WTC11 (cell line): ENCODE measurements at regions not wholly inside any gene's neighbourhood (a gene's known extent, or its start where the extent isn't known, plus 50 kb on each side); places are given as distances from the start of the nearest gene placed in this dataset.

Experiments used
- ATAC-seq: fragments of 200-7000 bp; cut with Tn5 transposase; 2 replicates; pipeline ENCODE4 v1.10.0; 2021; ENCODE audit warnings: mild to moderate bottlenecking, moderate library complexity
- CTCF ChIA-PET: fragments of 300-600 bp; sonication (Branson Sonifier 250); formaldehyde crosslinking; loops from one replicate; lab custom pipeline; 2021; ENCODE audit warnings: antibody characterized with exemption; lab: Charles Lee
- POLR2A ChIA-PET: fragments of 350-600 bp; sonication (Branson Sonifier 250); formaldehyde crosslinking; loops from one replicate; lab custom pipeline; 2021; ENCODE audit warnings: antibody characterized with exemption; lab: Charles Lee
- DNase-seq: peaks from one replicate; pipeline ENCODE4 v3.0.0; 2021; ENCODE audit warnings: low spot score
- H3K27ac Mint-ChIP-seq: 2 replicates; pipeline ENCODE4 v1.8.0; 2021; ENCODE audit warnings: mixed read lengths
- H3K27me3 Mint-ChIP-seq: 2 replicates; pipeline ENCODE4 v1.8.0; 2021; ENCODE audit warnings: low read depth, mild to moderate bottlenecking, moderate library complexity, mixed read lengths
- H3K36me3 Mint-ChIP-seq: 2 replicates; pipeline ENCODE4 v1.8.0; 2021; ENCODE audit warnings: mixed read lengths
- H3K4me1 Mint-ChIP-seq: 2 replicates; pipeline ENCODE4 v1.8.0; 2022; ENCODE audit warnings: mixed read lengths
- H3K4me3 Mint-ChIP-seq: 2 replicates; pipeline ENCODE4 v1.8.0; 2021; ENCODE audit warnings: mild to moderate bottlenecking, moderate library complexity, mixed read lengths
- H3K9me3 Mint-ChIP-seq: 2 replicates; pipeline ENCODE4 v1.8.0; 2021; ENCODE audit warnings: mixed read lengths
- ATF2 ChIP-seq: sonication (generic); formaldehyde crosslinking; IDR thresholded peaks from 2 replicates; pipeline ENCODE4 v1.8.1; 2022; ENCODE audit warnings: low read depth, missing genetic modification reagents, borderline replicate concordance
- CREB1 ChIP-seq: sonication (generic); formaldehyde crosslinking; IDR thresholded peaks from 2 replicates; pipeline ENCODE4 v1.8.0; 2023; ENCODE audit warnings: mild to moderate bottlenecking, missing genetic modification reagents
- ESRRA ChIP-seq: sonication (generic); formaldehyde crosslinking; IDR thresholded peaks from 2 replicates; pipeline ENCODE4 v1.8.1; 2022; ENCODE audit warnings: mild to moderate bottlenecking, missing genetic modification reagents, borderline replicate concordance
- FOXJ3 ChIP-seq: sonication (generic); formaldehyde crosslinking; IDR thresholded peaks from 2 replicates; pipeline ENCODE4 v1.9.0; 2021; ENCODE audit warnings: missing genetic modification reagents, mild to moderate bottlenecking, borderline replicate concordance
- GABPB1 ChIP-seq: sonication (generic); formaldehyde crosslinking; IDR thresholded peaks from 2 replicates; pipeline ENCODE4 v1.8.1; 2023; ENCODE audit warnings: mild to moderate bottlenecking, missing genetic modification reagents
- GRHL2 ChIP-seq: fragments of 250-450 bp; sonication (Bioruptor Pico); IDR thresholded peaks from 2 replicates; pipeline ENCODE4 v1.8.0; 2022; ENCODE audit warnings: mild to moderate bottlenecking, moderate library complexity; ENCODE audit not compliant: insufficient replicate concordance, severe bottlenecking
- GTF2I ChIP-seq: fragments of 250-450 bp; sonication (Bioruptor Pico); conservative IDR thresholded peaks from 2 replicates; pipeline ENCODE4 v1.4.0; 2021; ENCODE audit warnings: mild to moderate bottlenecking
- HMGA2 ChIP-seq: fragments of 250-450 bp; sonication (Bioruptor Pico); IDR thresholded peaks from 2 replicates; pipeline ENCODE4 v1.4.0; 2021; ENCODE audit warnings: mild to moderate bottlenecking, moderate library complexity
- IRF1 ChIP-seq: sonication (generic); formaldehyde crosslinking; IDR thresholded peaks from 2 replicates; pipeline ENCODE4 v1.8.0; 2023; ENCODE audit warnings: missing genetic modification reagents
- IRF2 ChIP-seq: sonication (generic); formaldehyde crosslinking; IDR thresholded peaks from 2 replicates; pipeline ENCODE4 v1.8.0; 2022; ENCODE audit warnings: low read depth, missing genetic modification reagents, borderline replicate concordance
- JAZF1 ChIP-seq: fragments of 250-450 bp; sonication (Bioruptor Pico); IDR thresholded peaks from 2 replicates; pipeline ENCODE4 v1.9.0; 2021; ENCODE audit warnings: moderate library complexity, mild to moderate bottlenecking, inconsistent platforms
- NR2C2 ChIP-seq: sonication (generic); formaldehyde crosslinking; IDR thresholded peaks from 2 replicates; pipeline ENCODE4 v1.8.0; 2022; ENCODE audit warnings: mild to moderate bottlenecking, missing genetic modification reagents
- PREB ChIP-seq: sonication (generic); formaldehyde crosslinking; IDR thresholded peaks from 2 replicates; pipeline ENCODE4 v1.8.1; 2022; ENCODE audit warnings: mild to moderate bottlenecking, missing genetic modification reagents, moderate library complexity, borderline replicate concordance
- SMAD4 ChIP-seq: sonication (generic); formaldehyde crosslinking; IDR thresholded peaks from 2 replicates; pipeline ENCODE4 v1.8.0; 2022; ENCODE audit warnings: mild to moderate bottlenecking, missing genetic modification reagents
- TCF7 ChIP-seq: sonication (generic); formaldehyde crosslinking; IDR thresholded peaks from 2 replicates; pipeline ENCODE4 v1.8.0; 2022; ENCODE audit warnings: mild to moderate bottlenecking, low read depth, missing genetic modification reagents, moderate library complexity
- ZNF232 ChIP-seq: sonication (generic); formaldehyde crosslinking; IDR thresholded peaks from 2 replicates; pipeline ENCODE4 v1.8.0; 2022; ENCODE audit warnings: mild to moderate bottlenecking, missing genetic modification reagents
- ZNF416 ChIP-seq: fragments of 250-450 bp; sonication (Bioruptor Pico); IDR thresholded peaks from 2 replicates; pipeline ENCODE4 v1.9.0; 2021; ENCODE audit warnings: mild to moderate bottlenecking, inconsistent platforms
- ZNF512 ChIP-seq: sonication (generic); formaldehyde crosslinking; IDR thresholded peaks from 2 replicates; pipeline ENCODE4 v1.8.1; 2022; ENCODE audit warnings: missing genetic modification reagents, borderline replicate concordance
- TF ChIP-seq, protein P1 (sequence below): sonication (generic); formaldehyde crosslinking; IDR thresholded peaks from 2 replicates; pipeline ENCODE4 v1.8.0; 2022; ENCODE audit warnings: mild to moderate bottlenecking, missing genetic modification reagents
- TF ChIP-seq, protein P2 (sequence below): sonication (generic); formaldehyde crosslinking; IDR thresholded peaks from 2 replicates; pipeline ENCODE4 v1.8.1; 2023; ENCODE audit warnings: mild to moderate bottlenecking, missing genetic modification reagents, moderate library complexity
- TF ChIP-seq, protein P3 (sequence below): fragments of 250-450 bp; sonication (Bioruptor Pico); IDR thresholded peaks from 2 replicates; pipeline ENCODE4 v1.9.0; 2021; ENCODE audit warnings: moderate library complexity, mild to moderate bottlenecking, inconsistent platforms, borderline replicate concordance

- no peak overlapping the region for H3K4me3 Mint-ChIP-seq
- TF ChIP-seq, protein P1, sequence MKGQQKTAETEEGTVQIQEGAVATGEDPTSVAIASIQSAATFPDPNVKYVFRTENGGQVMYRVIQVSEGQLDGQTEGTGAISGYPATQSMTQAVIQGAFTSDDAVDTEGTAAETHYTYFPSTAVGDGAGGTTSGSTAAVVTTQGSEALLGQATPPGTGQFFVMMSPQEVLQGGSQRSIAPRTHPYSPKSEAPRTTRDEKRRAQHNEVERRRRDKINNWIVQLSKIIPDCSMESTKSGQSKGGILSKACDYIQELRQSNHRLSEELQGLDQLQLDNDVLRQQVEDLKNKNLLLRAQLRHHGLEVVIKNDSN (CRISPR knock-in tag) = no peak
- TF ChIP-seq CREB1 (no peak), ATF2 (CRISPR knock-in tag) (no peak), IRF2 (CRISPR knock-in tag) (no peak), ZNF416 (no peak), HMGA2 (CRISPR knock-in tag) (no peak), TCF7 (CRISPR knock-in tag) (no peak), ZNF232 (CRISPR knock-in tag) (no peak), JAZF1 (CRISPR knock-in tag) (no peak), ESRRA (CRISPR knock-in tag) (no peak), ZNF512 (no peak), GRHL2 (CRISPR knock-in tag) (no peak), PREB (CRISPR knock-in tag) (no peak), SMAD4 (CRISPR knock-in tag) (no peak), GABPB1 (CRISPR knock-in tag) (no peak)
- TF ChIP-seq, protein P2, sequence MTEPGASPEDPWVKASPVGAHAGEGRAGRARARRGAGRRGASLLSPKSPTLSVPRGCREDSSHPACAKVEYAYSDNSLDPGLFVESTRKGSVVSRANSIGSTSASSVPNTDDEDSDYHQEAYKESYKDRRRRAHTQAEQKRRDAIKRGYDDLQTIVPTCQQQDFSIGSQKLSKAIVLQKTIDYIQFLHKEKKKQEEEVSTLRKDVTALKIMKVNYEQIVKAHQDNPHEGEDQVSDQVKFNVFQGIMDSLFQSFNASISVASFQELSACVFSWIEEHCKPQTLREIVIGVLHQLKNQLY = no peak
- TF ChIP-seq, protein P3, sequence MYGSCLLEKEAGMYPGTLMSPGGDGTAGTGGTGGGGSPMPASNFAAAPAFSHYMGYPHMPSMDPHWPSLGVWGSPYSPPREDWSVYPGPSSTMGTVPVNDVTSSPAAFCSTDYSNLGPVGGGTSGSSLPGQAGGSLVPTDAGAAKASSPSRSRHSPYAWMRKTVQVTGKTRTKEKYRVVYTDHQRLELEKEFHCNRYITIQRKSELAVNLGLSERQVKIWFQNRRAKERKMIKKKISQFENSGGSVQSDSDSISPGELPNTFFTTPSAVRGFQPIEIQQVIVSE (CRISPR knock-in tag) = no peak
- TF ChIP-seq, all 79 proteins: peak for 0
- Mint-ChIP-seq H3K4me1 (peaks cover 10% of the 10 kb centered on the region), H3K36me3 (no peaks in the 10 kb centered on the region), H3K9me3 (peaks cover 8% of the 10 kb centered on the region), H3K27me3 (no peaks in the 10 kb centered on the region; the same call in 1 of the 2 replicates), H3K27ac (no peak overlapping the region)
- ChIA-PET POLR2A (no interaction called here), CTCF (no interaction called here)
- no peak for ATAC-seq
- DNase-seq = no peak
These were observed 331.6 kb downstream of the INSC start for GRCh38 chr11:15446315-15446714.

- H3K4me1 Mint-ChIP-seq = peaks cover 10% of the 10 kb centered on the region
- ATAC-seq (peak; percentile 60), DNase-seq (no peak)
- CTCF ChIA-PET = interaction anchor here (1.4 kb wide), 1 partner anchor 203 kb away, joined by 3 read pairs; no protein-coding TSS in a partner anchor
- no peaks in the 10 kb centered on the region for H3K36me3 Mint-ChIP-seq
- no peaks in the 10 kb centered on the region; the same call in 1 of the 2 replicates for H3K27me3 Mint-ChIP-seq
- no peak overlapping the region for H3K27ac Mint-ChIP-seq
- no peak overlapping the region for H3K4me3 Mint-ChIP-seq
- POLR2A ChIA-PET = no interaction called here
- peaks cover 8% of the 10 kb centered on the region for H3K9me3 Mint-ChIP-seq
- TF ChIP-seq, protein P3 (CRISPR knock-in tag) = no peak
- TF ChIP-seq FOXJ3 (no peak), IRF1 (CRISPR knock-in tag) (no peak), NR2C2 (CRISPR knock-in tag) (no peak), TCF7 (CRISPR knock-in tag) (no peak), GTF2I (CRISPR knock-in tag) (no peak), ZNF416 (no peak)
These were observed 332.2 kb downstream of the INSC start for GRCh38 chr11:15446929-15447328.
